HL-60 (cell line): ENCODE measurements at regions not wholly inside any gene's neighbourhood (a gene's known extent, or its start where the extent isn't known, plus 50 kb on each side); places are given as distances from the start of the nearest gene placed in this dataset.

Experiments used
- DNase-seq, 2 experiments: peaks; one replicate each; pipeline ENCODE4 v3.0.0-alpha.2; 2010 to 2020; ENCODE audit warnings: low read depth in 1 of 2, low spot score in 1 of 2
- H3K27ac ChIP-seq: fragments of 250-450 bp; sonication (Bioruptor Pico); replicated peaks from 2 replicates; pipeline ENCODE4 v1.5.1; 2020; ENCODE audit warnings: mild to moderate bottlenecking, moderate library complexity
- H3K27me3 ChIP-seq: fragments of 250-450 bp; sonication (Bioruptor Pico); 2 replicates; pipeline ENCODE4 v1.5.1; 2021; ENCODE audit warnings: mild to moderate bottlenecking, moderate library complexity; ENCODE audit not compliant: insufficient read depth, poor library complexity, severe bottlenecking
- H3K4me3 ChIP-seq: replicated peaks from 2 replicates; pipeline ENCODE4 v1.5.1; 2011; ENCODE audit warnings: mild to moderate bottlenecking, control low read depth, low read length; ENCODE audit not compliant: insufficient read depth
- CTCF ChIP-seq: IDR thresholded peaks from one replicate; pipeline ENCODE4 v1.5.1; 2011; ENCODE audit warnings: low read length, control low read depth, inconsistent platforms; ENCODE audit not compliant: insufficient read depth
- GABPA ChIP-seq: IDR thresholded peaks from 2 replicates; pipeline ENCODE4 v1.6.1; 2012; ENCODE audit warnings: low read depth
- POLR2AphosphoS5 ChIP-seq: IDR thresholded peaks from 2 replicates; pipeline ENCODE4 v1.6.1; 2012; ENCODE audit warnings: low read depth
- REST ChIP-seq: IDR thresholded peaks from 2 replicates; pipeline ENCODE4 v1.6.1; 2012; ENCODE audit warnings: low read depth; ENCODE audit not compliant: insufficient replicate concordance
- SPI1 ChIP-seq: IDR thresholded peaks from 2 replicates; pipeline ENCODE4 v1.6.1; 2012; ENCODE audit warnings: low read depth, mild to moderate bottlenecking, borderline replicate concordance

GRCh38 chr2:3051266-3051665 lies 326.4 kb downstream of the EIPR1 start:
- DNase-seq: peak in 1 of 2 experiments; percentile 5
- Histone ChIP-seq H3K27ac (no peak overlapping the region), H3K27me3 (no peaks in the 10 kb centered on the region), H3K4me3 (no peak overlapping the region)
- no peak for TF ChIP-seq GABPA
- no peak for TF ChIP-seq CTCF
- no peak for TF ChIP-seq POLR2AphosphoS5
- TF ChIP-seq REST: no peak
- TF ChIP-seq SPI1: no peak

GRCh38 chr2:3046170-3046865 lies 331.3 kb downstream of the EIPR1 start:
- no peak for TF ChIP-seq CTCF
- no peak for TF ChIP-seq SPI1
- TF ChIP-seq POLR2AphosphoS5: no peak
- no peak for TF ChIP-seq REST
- no peak for TF ChIP-seq GABPA
- Histone ChIP-seq H3K4me3 (no peak overlapping the region), H3K27ac (no peak overlapping the region), H3K27me3 (no peaks in the 10 kb centered on the region)
- no peak for DNase-seq

- Histone ChIP-seq H3K27me3 (no peaks in the 10 kb centered on the region), H3K27ac (no peak overlapping the region), H3K4me3 (no peak overlapping the region)
- no peak for DNase-seq
- TF ChIP-seq GABPA (no peak), POLR2AphosphoS5 (no peak), SPI1 (no peak), CTCF (no peak), REST (no peak)
These were observed 332.2 kb downstream of the EIPR1 start for GRCh38 chr2:3045318-3045921.
